IMR-90 (cell line): ENCODE measurements at regions not wholly inside any gene's neighbourhood (a gene's known extent, or its start where the extent isn't known, plus 50 kb on each side); places are given as distances from the start of the nearest gene placed in this dataset.

Experiments
- ATAC-seq: fragments of 200-7000 bp; cut with Tn5 transposase; 2 replicates; pipeline ENCODE4 v1.9.1; 2020; ENCODE audit warnings: low read depth, mild to moderate bottlenecking, moderate library complexity
- BruUV-seq: library from RNA; stranded (reverse); fragments of 400-500 nt; replicated peaks from 2 replicates; lab custom pipeline; 2021; lab: Mats Ljungman, UMichigan
- CTCF ChIA-PET: fragments of 300-600 bp; formaldehyde crosslinking; extraction: SDS; loops from one replicate; lab custom pipeline; 2021; ENCODE audit warnings: antibody characterized with exemption; lab: Yijun Ruan, JAX
- POLR2A ChIA-PET: fragments of 300-600 bp; sonication (Branson Sonifier 250); formaldehyde crosslinking; loops from one replicate; lab custom pipeline; 2022; ENCODE audit warnings: antibody characterized with exemption; ENCODE audit not compliant: unreplicated experiment; lab: Charles Lee
- DNase-seq: peaks from one replicate; pipeline ENCODE4 v3.0.0; 2013
- H2AFZ ChIP-seq: replicated peaks from 2 replicates; pipeline ENCODE3; 2013; ENCODE audit warnings: low read length, mild to moderate bottlenecking; ENCODE audit not compliant: poor library complexity
- H2AK5ac ChIP-seq: 2 replicates; pipeline ENCODE4 v1.6.1; 2013; ENCODE audit warnings: low read depth, low read length, inconsistent platforms
- H2AK9ac ChIP-seq: replicated peaks from 2 replicates; pipeline ENCODE3; 2013; ENCODE audit warnings: mild to moderate bottlenecking, low read depth, low read length, moderate library complexity; ENCODE audit not compliant: poor library complexity
- H2BK120ac ChIP-seq: 2 replicates; pipeline ENCODE4 v1.6.1; 2013; ENCODE audit warnings: low read depth, low read length, inconsistent platforms
- H2BK15ac ChIP-seq: 3 replicates; pipeline ENCODE4 v1.6.1; 2013; ENCODE audit warnings: low read depth, low read length, inconsistent platforms
- H2BK20ac ChIP-seq: 2 replicates; pipeline ENCODE4 v1.6.1; 2013; ENCODE audit warnings: low read depth, mild to moderate bottlenecking, inconsistent platforms, low read length, moderate library complexity
- H2BK5ac ChIP-seq: 2 replicates; pipeline ENCODE4 v1.6.1; 2013; ENCODE audit warnings: mild to moderate bottlenecking, low read depth, low read length, inconsistent platforms; ENCODE audit not compliant: poor library complexity, severe bottlenecking
- H3K14ac ChIP-seq: replicated peaks from 2 replicates; pipeline ENCODE4 v1.6.1; 2013; ENCODE audit warnings: low read depth, low read length, inconsistent platforms
- H3K18ac ChIP-seq: 2 replicates; pipeline ENCODE4 v1.6.1; 2013; ENCODE audit warnings: low read depth, low read length, control low read depth
- H3K23ac ChIP-seq: 2 replicates; pipeline ENCODE4 v1.6.1; 2013; ENCODE audit warnings: low read depth, low read length, inconsistent platforms
- H3K27ac ChIP-seq: 2 replicates; pipeline ENCODE4 v1.5.1; 2013; ENCODE audit warnings: mild to moderate bottlenecking, control low read depth, low read length; ENCODE audit not compliant: insufficient read depth
- H3K27me3 ChIP-seq: 2 replicates; pipeline ENCODE4 v1.6.1; 2013; ENCODE audit warnings: low read length; ENCODE audit not compliant: control insufficient read depth, insufficient read depth
- H3K36me3 ChIP-seq: 2 replicates; pipeline ENCODE4 v1.6.1; 2013; ENCODE audit warnings: low read length, mixed read lengths; ENCODE audit not compliant: control insufficient read depth, insufficient read depth
- H3K4ac ChIP-seq: 2 replicates; pipeline ENCODE4 v1.6.1; 2013; ENCODE audit warnings: low read depth, low read length, inconsistent platforms
- H3K4me1 ChIP-seq: 2 replicates; pipeline ENCODE4 v1.6.1; 2013; ENCODE audit warnings: low read length, mixed read lengths; ENCODE audit not compliant: control insufficient read depth, insufficient read depth
- H3K4me2 ChIP-seq: 2 replicates; pipeline ENCODE4 v1.6.1; 2013; ENCODE audit warnings: low read depth, mild to moderate bottlenecking, control low read depth, low read length, moderate library complexity
- H3K4me3 ChIP-seq: 2 replicates; pipeline ENCODE4 v1.5.1; 2013; ENCODE audit warnings: low read depth, mild to moderate bottlenecking, control low read depth, low read length, moderate library complexity; ENCODE audit not compliant: insufficient read depth
- H3K56ac ChIP-seq: 2 replicates; pipeline ENCODE4 v1.6.1; 2013; ENCODE audit warnings: low read length, inconsistent platforms; ENCODE audit not compliant: insufficient read depth; ENCODE audit errors: extremely low read depth
- H3K79me1 ChIP-seq, 2 experiments: 2 replicates each; pipeline ENCODE4 v1.6.1; 2013; ENCODE audit warnings: low read length in 2 of 2, inconsistent platforms in 1 of 2, low read depth in 1 of 2
- H3K9ac ChIP-seq: 2 replicates; pipeline ENCODE4 v1.6.1; 2013; ENCODE audit warnings: low read depth, low read length, control low read depth
- H3K9me1 ChIP-seq: 2 replicates; pipeline ENCODE4 v1.6.1; 2013; ENCODE audit warnings: low read length, inconsistent platforms; ENCODE audit not compliant: insufficient read depth
- H3K9me3 ChIP-seq: 2 replicates; pipeline ENCODE4 v1.6.1; 2013; ENCODE audit warnings: low read length; ENCODE audit not compliant: control insufficient read depth, insufficient read depth
- H4K20me1 ChIP-seq: 2 replicates; pipeline ENCODE4 v1.6.1; 2013; ENCODE audit warnings: low read length, inconsistent platforms; ENCODE audit not compliant: insufficient read depth
- H4K5ac ChIP-seq: 2 replicates; pipeline ENCODE4 v1.6.1; 2013; ENCODE audit warnings: mild to moderate bottlenecking, low read depth, low read length, control low read depth
- H4K8ac ChIP-seq, 2 experiments: 2 replicates each; pipeline ENCODE4 v1.6.1; 2013; ENCODE audit warnings: low read depth in 2 of 2, low read length in 2 of 2, control low read depth in 1 of 2, inconsistent platforms in 1 of 2
- H4K91ac ChIP-seq: 2 replicates; pipeline ENCODE4 v1.6.1; 2013; ENCODE audit warnings: low read depth, low read length, inconsistent platforms; ENCODE audit not compliant: insufficient read depth
- BHLHE40 ChIP-seq: fragments of 150-350 bp; IDR thresholded peaks from 2 replicates; pipeline ENCODE4 v1.6.1; 2016; ENCODE audit warnings: mild to moderate bottlenecking, low read depth, low read length
- CEBPB ChIP-seq: IDR thresholded peaks from 2 replicates; pipeline ENCODE4 v1.6.1; 2012; ENCODE audit warnings: low read depth, low read length, improper control_type of control experiment
- CHD1 ChIP-seq: IDR thresholded peaks from 2 replicates; pipeline ENCODE4 v1.6.1; 2012; ENCODE audit warnings: low read depth, low read length, improper control_type of control experiment
- FOS ChIP-seq: fragments of 150-350 bp; IDR thresholded peaks from 2 replicates; pipeline ENCODE4 v1.6.1; 2016; ENCODE audit warnings: low read depth, low read length
- MAFK ChIP-seq: IDR thresholded peaks from 2 replicates; pipeline ENCODE4 v1.6.1; 2012; ENCODE audit warnings: low read depth, low read length, improper control_type of control experiment
- MAZ ChIP-seq: IDR thresholded peaks from 2 replicates; pipeline ENCODE4 v1.6.1; 2012; ENCODE audit warnings: low read depth, mild to moderate bottlenecking, low read length, improper control_type of control experiment, moderate library complexity, borderline replicate concordance
- MXI1 ChIP-seq: IDR thresholded peaks from 2 replicates; pipeline ENCODE4 v1.6.1; 2012; ENCODE audit warnings: low read depth, mild to moderate bottlenecking, low read length, moderate library complexity, borderline replicate concordance
- NFE2L2 ChIP-seq: fragments of 150-350 bp; IDR thresholded peaks from 2 replicates; pipeline ENCODE4 v1.6.1; 2016; ENCODE audit warnings: low read depth, mild to moderate bottlenecking, low read length
- POLR2A ChIP-seq: IDR thresholded peaks from 2 replicates; pipeline ENCODE4 v1.6.1; 2012; ENCODE audit warnings: mild to moderate bottlenecking, low read depth, low read length
- RAD21 ChIP-seq: IDR thresholded peaks from 2 replicates; pipeline ENCODE4 v1.6.1; 2012; ENCODE audit warnings: low read length, improper control_type of control experiment
- RCOR1 ChIP-seq: IDR thresholded peaks from 2 replicates; pipeline ENCODE4 v1.6.1; 2012; ENCODE audit warnings: mild to moderate bottlenecking, low read length, improper control_type of control experiment; ENCODE audit not compliant: insufficient replicate concordance
- RFX5 ChIP-seq: IDR thresholded peaks from 2 replicates; pipeline ENCODE4 v1.8.0; 2012; ENCODE audit warnings: low read depth, mild to moderate bottlenecking, low read length, moderate library complexity
- SMC3 ChIP-seq: fragments of 150-350 bp; IDR thresholded peaks from 2 replicates; pipeline ENCODE4 v1.6.1; 2016; ENCODE audit warnings: low read depth, mild to moderate bottlenecking, antibody characterized with exemption, low read length, moderate library complexity
- WGBS, 2 experiments: methylation state at CpG; one replicate each; pipeline versions ENCODE4 v1.1.5 to v1.1.7; 2013; ENCODE audit warnings: missing lambda C conversion rate in 2 of 2; ENCODE audit not compliant: insufficient read length in 1 of 2; ENCODE audit errors: extremely low coverage in 2 of 2; 5-methylcytosine and 5-hydroxymethylcytosine counted together
- dilution Hi-C: fragments of 300-500 bp; cut with HindIII; formaldehyde crosslinking; loops from one replicate; pipeline ENCODE4 v1.14.3; 2018; ENCODE audit warnings: low sequenced_read_pairs; ENCODE audit not compliant: unreplicated experiment
- in situ Hi-C: fragments of 300-500 bp; cut with MboI; formaldehyde crosslinking; loops from 3 replicates; pipeline ENCODE4 v1.14.3; 2019; ENCODE audit warnings: low sequenced_read_pairs, inconsistent platforms, mixed read lengths
- intact Hi-C: fragments of 100-400 bp; cut with micrococcal nuclease; formaldehyde crosslinking; loops from 2 replicates; pipeline ENCODE4 v1.10.0; 2022
- TF ChIP-seq, protein P1 (sequence below): fragments of 150-350 bp; IDR thresholded peaks from 2 replicates; pipeline ENCODE4 v1.6.1; 2016; ENCODE audit warnings: low read depth, mild to moderate bottlenecking, low read length, moderate library complexity, borderline replicate concordance
- TF ChIP-seq, protein P2 (sequence below): fragments of 150-350 bp; IDR thresholded peaks from 2 replicates; pipeline ENCODE4 v1.6.1; 2017; ENCODE audit warnings: mild to moderate bottlenecking, antibody characterized with exemption, low read length, low read depth
- TF ChIP-seq, protein P3 (sequence below): conservative IDR thresholded peaks from 2 replicates; pipeline ENCODE4 v1.5.1; 2012; ENCODE audit warnings: mild to moderate bottlenecking, low read depth, low read length, improper control_type of control experiment

GRCh38 chr18:78046631-78047030, 797.0 kb downstream of the GALR1 start:
- Histone ChIP-seq H2BK20ac (no peak overlapping the region), H4K91ac (no peak overlapping the region), H3K27me3 (no peaks in the 10 kb centered on the region), H3K4me1 (no peaks in the 10 kb centered on the region), H3K23ac (no peak overlapping the region), H3K56ac (no peak overlapping the region), H3K9me1 (no peaks in the 10 kb centered on the region), H3K4me3 (no peak overlapping the region), H4K20me1 (no peaks in the 10 kb centered on the region), H3K9ac (no peak overlapping the region), H3K36me3 (no peaks in the 10 kb centered on the region), H2BK120ac (no peak overlapping the region), H2BK5ac (no peak overlapping the region), H2AK5ac (no peak overlapping the region), H2BK15ac (no peak overlapping the region), H2AK9ac (no peak overlapping the region), H3K4me2 (no peak overlapping the region), H2AFZ (no peak overlapping the region), H4K8ac (no peak overlapping the region), H3K9me3 (peaks cover 17% of the 10 kb centered on the region), H3K4ac (no peak overlapping the region), H3K79me1 (no peaks in the 10 kb centered on the region), H3K18ac (no peak overlapping the region), H3K14ac (no peak overlapping the region), H3K27ac (no peak overlapping the region), H4K5ac (no peak overlapping the region)
- ChIA-PET CTCF (no interaction called here), POLR2A (no interaction called here)
- dilution Hi-C loops = no loop called here
- no peak for DNase-seq
- in situ Hi-C loops = no loop called here
- no peak for ATAC-seq
- TF ChIP-seq, protein P1, sequence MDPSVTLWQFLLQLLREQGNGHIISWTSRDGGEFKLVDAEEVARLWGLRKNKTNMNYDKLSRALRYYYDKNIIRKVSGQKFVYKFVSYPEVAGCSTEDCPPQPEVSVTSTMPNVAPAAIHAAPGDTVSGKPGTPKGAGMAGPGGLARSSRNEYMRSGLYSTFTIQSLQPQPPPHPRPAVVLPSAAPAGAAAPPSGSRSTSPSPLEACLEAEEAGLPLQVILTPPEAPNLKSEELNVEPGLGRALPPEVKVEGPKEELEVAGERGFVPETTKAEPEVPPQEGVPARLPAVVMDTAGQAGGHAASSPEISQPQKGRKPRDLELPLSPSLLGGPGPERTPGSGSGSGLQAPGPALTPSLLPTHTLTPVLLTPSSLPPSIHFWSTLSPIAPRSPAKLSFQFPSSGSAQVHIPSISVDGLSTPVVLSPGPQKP = no peak
- TF ChIP-seq MAFK = no peak
- no peak for TF ChIP-seq BHLHE40
- no peak for TF ChIP-seq RFX5
- TF ChIP-seq POLR2A = no peak
- TF ChIP-seq CEBPB = no peak
- TF ChIP-seq MXI1 = no peak
- no peak for TF ChIP-seq CHD1
- no peak for TF ChIP-seq MAZ
- TF ChIP-seq RCOR1 = no peak
- TF ChIP-seq RAD21 = no peak
- no peak for TF ChIP-seq SMC3
- TF ChIP-seq, protein P2, sequence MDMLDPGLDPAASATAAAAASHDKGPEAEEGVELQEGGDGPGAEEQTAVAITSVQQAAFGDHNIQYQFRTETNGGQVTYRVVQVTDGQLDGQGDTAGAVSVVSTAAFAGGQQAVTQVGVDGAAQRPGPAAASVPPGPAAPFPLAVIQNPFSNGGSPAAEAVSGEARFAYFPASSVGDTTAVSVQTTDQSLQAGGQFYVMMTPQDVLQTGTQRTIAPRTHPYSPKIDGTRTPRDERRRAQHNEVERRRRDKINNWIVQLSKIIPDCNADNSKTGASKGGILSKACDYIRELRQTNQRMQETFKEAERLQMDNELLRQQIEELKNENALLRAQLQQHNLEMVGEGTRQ = no peak
- TF ChIP-seq, protein P3, sequence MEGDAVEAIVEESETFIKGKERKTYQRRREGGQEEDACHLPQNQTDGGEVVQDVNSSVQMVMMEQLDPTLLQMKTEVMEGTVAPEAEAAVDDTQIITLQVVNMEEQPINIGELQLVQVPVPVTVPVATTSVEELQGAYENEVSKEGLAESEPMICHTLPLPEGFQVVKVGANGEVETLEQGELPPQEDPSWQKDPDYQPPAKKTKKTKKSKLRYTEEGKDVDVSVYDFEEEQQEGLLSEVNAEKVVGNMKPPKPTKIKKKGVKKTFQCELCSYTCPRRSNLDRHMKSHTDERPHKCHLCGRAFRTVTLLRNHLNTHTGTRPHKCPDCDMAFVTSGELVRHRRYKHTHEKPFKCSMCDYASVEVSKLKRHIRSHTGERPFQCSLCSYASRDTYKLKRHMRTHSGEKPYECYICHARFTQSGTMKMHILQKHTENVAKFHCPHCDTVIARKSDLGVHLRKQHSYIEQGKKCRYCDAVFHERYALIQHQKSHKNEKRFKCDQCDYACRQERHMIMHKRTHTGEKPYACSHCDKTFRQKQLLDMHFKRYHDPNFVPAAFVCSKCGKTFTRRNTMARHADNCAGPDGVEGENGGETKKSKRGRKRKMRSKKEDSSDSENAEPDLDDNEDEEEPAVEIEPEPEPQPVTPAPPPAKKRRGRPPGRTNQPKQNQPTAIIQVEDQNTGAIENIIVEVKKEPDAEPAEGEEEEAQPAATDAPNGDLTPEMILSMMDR = no peak
- TF ChIP-seq NFE2L2 = no peak
- TF ChIP-seq FOS = no peak
- BruUV-seq = no TSS peak
- intact Hi-C loops = no loop called here
- 60% methylated on average over 1 of the region's 3 CpGs; no CpG with 5 or more reads in 1 of the 2 experiments for WGBS, 2 experiments
